Keratinocyte (primary cell): ENCODE measurements at regions not wholly inside any gene's neighbourhood (a gene's known extent, or its start where the extent isn't known, plus 50 kb on each side); places are given as distances from the start of the nearest gene placed in this dataset.

Experiments used
- DNase-seq: peaks from one replicate; pipeline ENCODE4 v3.0.0-alpha.2; 2011; ENCODE audit warnings: low read depth, missing footprints, low spot score
- FAIRE-seq: peaks from 2 replicates; lab custom pipeline; 2011; peaks lifted over from hg19 to GRCh38; lab: Jason Lieb, UNC
- H2AFZ ChIP-seq: 2 replicates; pipeline ENCODE4 v1.6.0; 2012; ENCODE audit warnings: low read length, control low read depth, inconsistent platforms; ENCODE audit not compliant: control insufficient read depth
- H3K27ac ChIP-seq: 2 replicates; pipeline ENCODE4 v1.5.1; 2011; ENCODE audit warnings: low read length; ENCODE audit not compliant: control insufficient read depth, insufficient read depth
- H3K27me3 ChIP-seq: 3 replicates; pipeline ENCODE4 v1.6.0; 2011; ENCODE audit warnings: low read length; ENCODE audit not compliant: control insufficient read depth, insufficient read depth; ENCODE audit errors: extremely low read depth
- H3K36me3 ChIP-seq, 2 experiments: 2 replicates in 1 of 2; 3 replicates in 1 of 2; pipeline ENCODE4 v1.5.1; 2011; ENCODE audit warnings: low read length in 2 of 2, mild to moderate bottlenecking in 1 of 2; ENCODE audit not compliant: control insufficient read depth in 2 of 2, insufficient read depth in 2 of 2; ENCODE audit errors: extremely low read depth in 1 of 2
- H3K4me1 ChIP-seq: 3 replicates; pipeline ENCODE4 v1.5.1; 2011; ENCODE audit warnings: low read length; ENCODE audit not compliant: control insufficient read depth, insufficient read depth; ENCODE audit errors: extremely low read depth
- H3K4me2 ChIP-seq: 3 replicates; pipeline ENCODE4 v1.6.0; 2011; ENCODE audit warnings: low read depth, low read length; ENCODE audit not compliant: control insufficient read depth, insufficient read depth; ENCODE audit errors: extremely low read depth
- H3K4me3 ChIP-seq, 3 experiments: fragments of 200-600 bp in 1 of 3; sonication (generic) in 1 of 3; 2 replicates in 2 of 3; 3 replicates in 1 of 3; pipeline ENCODE4 v1.5.1; 2011 to 2016; ENCODE audit warnings: low read length in 3 of 3, mild to moderate bottlenecking in 3 of 3, control low read depth in 2 of 3, inconsistent platforms in 1 of 3, low read depth in 1 of 3, mixed read lengths in 1 of 3, mixed run types in 1 of 3, moderate library complexity in 1 of 3; ENCODE audit not compliant: control insufficient read depth in 2 of 3, insufficient read depth in 2 of 3; ENCODE audit errors: extremely low read depth in 1 of 3
- H3K79me2 ChIP-seq: 2 replicates; pipeline ENCODE4 v1.6.0; 2012; ENCODE audit warnings: low read length; ENCODE audit not compliant: control insufficient read depth, insufficient read depth
- H3K9ac ChIP-seq: 3 replicates; pipeline ENCODE4 v1.6.0; 2011; ENCODE audit warnings: low read length; ENCODE audit not compliant: control insufficient read depth, insufficient read depth; ENCODE audit errors: extremely low read depth
- H3K9me1 ChIP-seq: 3 replicates; pipeline ENCODE4 v1.6.0; 2011; ENCODE audit warnings: low read length; ENCODE audit not compliant: control insufficient read depth, insufficient read depth; ENCODE audit errors: extremely low read depth
- H3K9me3 ChIP-seq: 2 replicates; pipeline ENCODE4 v1.5.1; 2012; ENCODE audit warnings: low read depth, low read length; ENCODE audit not compliant: control insufficient read depth
- H4K20me1 ChIP-seq: 3 replicates; pipeline ENCODE4 v1.6.0; 2011; ENCODE audit warnings: low read length; ENCODE audit not compliant: control insufficient read depth, insufficient read depth; ENCODE audit errors: extremely low read depth
- CTCF ChIP-seq, 3 experiments: IDR thresholded peaks in 1 of 3; conservative IDR thresholded peaks in 1 of 3; optimal IDR thresholded peaks in 1 of 3; 2 replicates in 2 of 3; 3 replicates in 1 of 3; pipeline versions ENCODE3 to v1.5.1; 2011; ENCODE audit warnings: low read length in 3 of 3, mild to moderate bottlenecking in 3 of 3, moderate library complexity in 2 of 3, control low read depth in 1 of 3, inconsistent platforms in 1 of 3; ENCODE audit not compliant: insufficient read depth in 2 of 3; ENCODE audit errors: extremely low read depth in 1 of 3
- EZH2 ChIP-seq: IDR thresholded peaks from one replicate; pipeline ENCODE4 v1.6.1; 2012; ENCODE audit warnings: inconsistent platforms, mild to moderate bottlenecking, low read length, moderate library complexity
- dilution Hi-C: fragments of 300-500 bp; cut with MboI; formaldehyde crosslinking; loops from one replicate; pipeline ENCODE4 v1.7.0; 2020; ENCODE audit warnings: low sequenced_read_pairs; ENCODE audit not compliant: extremely low pct_ligation_motif_present

- Histone ChIP-seq H3K36me3 (no peaks in the 10 kb centered on the region), H3K4me2 (no peak overlapping the region), H3K27me3 (no peaks in the 10 kb centered on the region), H3K9me1 (no peaks in the 10 kb centered on the region), H4K20me1 (no peaks in the 10 kb centered on the region), H3K79me2 (no peaks in the 10 kb centered on the region), H3K4me1 (peaks cover 20% of the 10 kb centered on the region), H3K9ac (no peak overlapping the region), H3K9me3 (no peaks in the 10 kb centered on the region), H2AFZ (no peak overlapping the region), H3K4me3 (no peak overlapping the region), H3K27ac (no peak overlapping the region)
- dilution Hi-C loops: no loop called here
- no peak for DNase-seq
- FAIRE-seq: no peak
- TF ChIP-seq CTCF (optimal IDR thresholded peaks at IDR 0.05 in 1 of 3, IDR thresholded peaks at IDR 0.05 in 1 of 3, conservative IDR thresholded peaks at IDR 0.05 in 1 of 3; ENCODE audit: extremely low read depth in 1 of 3, insufficient read depth in 2 of 3, low read length in 3 of 3) (no peak), EZH2 (no peak)
These were observed 100.2 kb upstream of the OTUD4 start for GRCh38 chr4:145280541-145280940.

- H4K20me1 ChIP-seq: no peaks in the 10 kb centered on the region
- H3K9me3 ChIP-seq: no peaks in the 10 kb centered on the region
- dilution Hi-C loops: no loop called here
- H3K79me2 ChIP-seq: no peaks in the 10 kb centered on the region
- H3K9ac ChIP-seq: peak overlapping the region; percentile 57
- FAIRE-seq (peak; percentile 86), DNase-seq (peak; percentile 80)
- H3K27ac ChIP-seq: peak overlapping the region; percentile 87
- H3K4me1 ChIP-seq: peaks cover 20% of the 10 kb centered on the region
- peak overlapping the region in 1 of 3 experiments; percentile 31 for H3K4me3 ChIP-seq
- peak overlapping the region; percentile 16 for H2AFZ ChIP-seq
- no peaks in the 10 kb centered on the region for H3K9me1 ChIP-seq
- H3K4me2 ChIP-seq: peak overlapping the region; percentile 70
- no peaks in the 10 kb centered on the region for H3K27me3 ChIP-seq
- no peak for TF ChIP-seq EZH2
- no peak for TF ChIP-seq CTCF (optimal IDR thresholded peaks at IDR 0.05 in 1 of 3, IDR thresholded peaks at IDR 0.05 in 1 of 3, conservative IDR thresholded peaks at IDR 0.05 in 1 of 3; ENCODE audit: extremely low read depth in 1 of 3, insufficient read depth in 2 of 3, low read length in 3 of 3)
- H3K36me3 ChIP-seq: no peaks in the 10 kb centered on the region
These were observed 99.0 kb upstream of the OTUD4 start for GRCh38 chr4:145279122-145279960.
